Stimulated activated CD4-positive, alpha-beta T cell treated with anti-CD3 and anti-CD28 coated beads, Interleukin-15, amount 100 ng/mL, for 48 hours (primary cell): ENCODE measurements at regions not wholly inside any gene's neighbourhood (a gene's known extent, or its start where the extent isn't known, plus 50 kb on each side); places are given as distances from the start of the nearest gene placed in this dataset.
"Not testable (repeated sequence)": the region's sequence is repeated elsewhere in the genome, so short reads cannot be mapped to it uniquely, and the experiment has no call there.

ENCODE experiments used
- DNase-seq, 2 donors: peaks; one replicate each; pipeline ENCODE4 v3.0.0-alpha.2; 2020; ENCODE audit warnings: low read depth in 2 of 2

DNA sequence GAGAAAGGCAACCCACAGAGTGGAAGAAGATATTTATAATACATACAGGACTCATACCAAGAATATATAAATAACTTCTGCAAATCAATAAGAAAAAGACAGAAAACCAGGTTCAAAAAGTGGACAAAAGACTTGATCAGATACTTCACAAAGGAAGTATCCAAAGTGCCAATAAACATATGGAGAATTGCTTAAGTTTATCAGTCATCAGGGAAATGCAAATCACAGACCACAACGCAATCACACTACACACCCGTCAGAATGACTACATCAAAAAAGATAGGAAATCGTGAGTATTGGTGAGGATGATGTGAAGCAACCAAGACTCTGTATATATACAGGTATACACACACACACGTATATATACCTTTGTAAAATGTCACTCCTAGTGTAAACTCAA, 180.6 kb downstream of the FAM43A start:
- DNase-seq: no peak

DNA sequence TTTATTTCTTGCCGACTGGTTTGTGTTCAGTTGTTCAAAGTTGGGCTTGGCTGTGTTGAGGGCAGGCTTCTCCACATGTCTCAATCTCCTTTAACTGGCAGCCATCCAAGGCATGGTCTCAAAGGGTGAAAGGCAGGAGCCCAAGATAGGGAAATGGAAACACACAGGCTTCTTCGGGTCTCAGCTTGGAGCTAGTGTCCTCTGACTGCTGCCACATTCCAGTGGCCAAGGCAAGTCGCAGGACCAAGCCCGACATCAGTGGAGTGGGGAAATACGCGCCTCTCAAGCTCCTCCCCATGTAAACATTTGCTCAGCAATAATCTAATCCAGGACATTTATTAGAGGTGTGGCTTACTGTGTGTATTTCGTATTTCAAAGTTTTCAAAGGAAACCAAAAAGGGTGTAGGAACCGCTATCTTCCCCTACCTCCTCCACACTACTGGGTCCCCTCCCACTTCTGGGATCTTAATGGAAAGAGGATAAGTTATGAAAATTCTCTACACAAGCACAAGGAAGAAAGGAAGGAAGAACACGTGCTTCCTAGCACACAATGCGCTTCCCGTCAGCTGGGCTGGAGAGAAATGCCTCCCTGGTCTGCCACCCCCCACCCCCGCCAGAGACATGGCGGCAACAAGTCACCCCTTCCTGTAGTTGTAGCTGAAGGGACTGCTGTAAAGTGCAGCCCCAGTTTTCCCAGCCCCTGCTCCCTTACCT, 181.7 kb downstream of the FAM43A start:
- no peak for DNase-seq

GRCh38 chr3:194868831-194869230, 183.1 kb downstream of the FAM43A start:
- no peak for DNase-seq

DNA sequence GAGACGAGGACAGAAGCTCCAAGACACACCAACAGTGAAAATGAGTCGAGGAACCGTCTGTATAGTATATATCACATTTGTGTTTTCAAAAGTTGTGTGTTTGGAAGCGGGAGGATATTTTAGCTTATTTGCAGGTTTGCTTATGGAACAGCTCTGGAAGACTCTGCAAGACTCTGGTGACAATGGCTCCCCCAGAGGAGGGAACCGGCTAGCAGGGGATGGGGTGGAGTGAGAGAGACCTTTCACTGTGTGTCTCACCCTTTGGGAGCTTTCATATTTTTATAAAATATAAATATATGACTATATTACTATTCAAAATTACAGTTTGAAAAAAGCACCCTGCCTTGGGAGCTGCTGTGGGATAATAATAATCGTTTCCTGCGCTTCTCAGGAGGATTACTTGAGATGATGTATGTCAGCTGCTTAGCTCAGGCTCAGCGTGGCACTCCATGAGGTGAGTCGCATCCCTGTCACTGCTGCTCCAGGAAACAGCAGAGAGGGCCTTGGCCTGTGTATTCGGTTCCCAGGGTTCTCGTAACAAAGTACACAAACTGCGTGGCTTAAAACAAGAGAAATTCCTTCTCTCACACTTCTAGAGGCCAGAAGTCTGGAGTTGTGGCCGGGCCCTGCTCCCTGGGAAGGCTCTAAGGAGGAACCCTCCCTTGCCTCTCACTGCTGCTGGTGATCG, 183.9 kb downstream of the FAM43A start:
- no peak for DNase-seq

DNA sequence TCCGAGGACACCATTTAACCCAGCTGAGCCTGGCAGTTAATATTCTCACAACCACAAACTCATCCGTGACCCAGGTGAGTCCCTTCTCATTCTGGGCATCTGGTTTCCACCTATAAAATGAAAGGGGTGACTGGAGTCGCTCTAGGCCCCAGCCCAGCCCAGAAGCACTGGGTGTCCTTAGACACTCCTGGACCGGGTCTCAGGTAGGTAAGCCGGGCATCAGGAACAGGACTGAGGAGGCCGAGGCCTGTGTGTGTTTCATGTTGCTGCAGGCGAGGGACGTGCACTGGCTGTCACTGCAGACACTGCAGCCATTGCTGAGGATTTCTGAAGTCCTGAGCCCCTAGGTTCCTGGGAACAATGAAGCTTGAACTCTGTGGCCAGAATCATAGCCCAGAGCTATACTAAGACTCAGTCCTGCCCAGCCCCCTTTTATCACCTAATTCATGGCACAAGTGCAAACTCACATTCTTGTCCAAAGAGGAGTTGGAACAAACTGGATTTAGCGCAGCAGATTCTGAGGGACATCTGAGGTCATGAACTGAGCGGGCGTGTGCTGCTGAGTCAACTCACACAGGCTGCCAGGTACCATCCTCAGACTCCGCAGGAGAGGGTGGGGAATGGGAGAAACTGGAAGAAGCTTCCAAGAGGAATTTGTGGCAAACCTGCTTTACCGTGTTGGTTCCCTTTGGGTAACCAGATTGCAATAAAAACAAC, 184.9 kb downstream of the FAM43A start:
- DNase-seq: no peak

- DNase-seq: no peak
Measured at GRCh38 chr3:194871143-194871863, 185.6 kb downstream of the FAM43A start.

DNA sequence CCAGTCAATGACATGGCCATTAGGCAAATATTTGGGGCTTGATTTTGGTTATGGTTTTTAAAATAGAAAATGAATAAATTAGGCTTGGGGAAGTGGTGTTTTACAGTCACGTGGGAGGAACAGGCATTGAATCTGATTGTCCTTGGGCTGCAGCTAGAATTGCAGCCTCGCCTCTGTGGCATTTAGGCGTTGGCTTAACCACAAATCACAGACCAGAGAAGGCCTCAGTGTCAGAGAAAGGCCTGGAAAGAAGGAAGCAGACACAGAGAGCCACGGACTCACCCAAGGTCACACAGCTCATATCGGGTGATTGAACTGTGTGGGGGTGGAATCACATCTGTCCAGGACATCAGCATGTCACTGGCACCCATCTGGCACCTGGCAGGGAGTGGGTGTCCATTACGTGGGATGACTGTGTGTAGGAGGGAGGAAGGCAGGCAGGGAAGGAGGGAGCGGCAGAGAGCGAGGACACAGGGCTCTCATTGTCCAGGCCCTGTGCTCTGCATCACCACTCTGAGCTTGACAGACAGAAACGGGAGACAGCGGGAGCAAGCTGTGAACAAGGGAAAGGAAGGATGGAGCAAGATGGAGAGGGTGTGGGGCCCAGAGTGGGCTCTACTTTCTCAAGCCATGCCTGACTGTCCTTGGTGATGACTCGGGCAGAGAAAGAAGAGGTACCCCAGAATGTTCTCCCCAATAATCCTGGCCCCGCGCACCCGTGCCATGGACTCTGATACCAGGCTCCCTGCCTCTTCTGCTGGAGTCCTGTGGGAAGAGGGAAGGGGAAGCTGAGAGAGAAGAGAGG, 186.4 kb downstream of the FAM43A start:
- no peak for DNase-seq

GRCh38 chr3:194872669-194872977, 186.9 kb downstream of the FAM43A start:
- DNase-seq: no peak

- not testable (repeated sequence) for DNase-seq
Measured at GRCh38 chr3:194873474-194873873, 187.8 kb downstream of the FAM43A start.

DNA sequence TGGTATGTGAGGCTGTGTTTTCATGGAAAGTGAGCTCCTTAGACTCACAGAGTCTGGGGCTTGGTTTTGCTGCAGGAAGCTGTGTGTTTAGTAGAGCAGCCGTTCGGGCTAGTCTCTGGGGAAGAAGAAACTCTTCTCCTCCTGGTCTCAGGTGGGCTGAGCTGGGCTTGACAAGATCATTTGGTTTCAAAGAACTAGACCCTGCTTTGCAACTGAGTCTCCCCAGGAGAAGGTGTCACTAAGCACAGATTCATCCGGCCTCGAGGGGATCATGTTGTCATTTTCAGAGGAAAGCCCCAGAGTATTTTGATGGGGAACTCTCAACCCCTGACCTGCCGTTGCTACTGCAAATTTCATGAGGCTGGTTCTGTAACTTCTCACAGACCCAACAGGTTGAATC, 188.5 kb downstream of the FAM43A start:
- no peak for DNase-seq

DNA sequence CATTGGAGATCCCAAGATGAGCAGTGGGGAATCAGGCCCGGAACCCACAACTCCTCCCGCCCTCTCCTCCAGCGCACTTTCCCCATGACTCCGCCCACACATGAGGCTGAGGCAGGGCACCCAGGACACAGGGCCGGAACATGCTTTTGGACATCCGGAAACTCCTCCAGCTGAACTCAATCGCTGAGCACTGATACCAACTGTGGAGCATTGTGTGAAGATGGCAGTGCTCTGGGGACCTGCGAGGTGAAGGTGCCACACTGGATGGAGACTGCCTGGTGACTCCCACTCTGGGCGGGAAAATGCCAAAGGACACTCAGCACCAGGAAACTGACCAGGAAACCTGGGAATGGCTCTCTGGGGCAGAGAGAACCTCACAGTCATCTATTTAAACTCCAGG, 189.1 kb downstream of the FAM43A start:
- DNase-seq: no peak

DNA sequence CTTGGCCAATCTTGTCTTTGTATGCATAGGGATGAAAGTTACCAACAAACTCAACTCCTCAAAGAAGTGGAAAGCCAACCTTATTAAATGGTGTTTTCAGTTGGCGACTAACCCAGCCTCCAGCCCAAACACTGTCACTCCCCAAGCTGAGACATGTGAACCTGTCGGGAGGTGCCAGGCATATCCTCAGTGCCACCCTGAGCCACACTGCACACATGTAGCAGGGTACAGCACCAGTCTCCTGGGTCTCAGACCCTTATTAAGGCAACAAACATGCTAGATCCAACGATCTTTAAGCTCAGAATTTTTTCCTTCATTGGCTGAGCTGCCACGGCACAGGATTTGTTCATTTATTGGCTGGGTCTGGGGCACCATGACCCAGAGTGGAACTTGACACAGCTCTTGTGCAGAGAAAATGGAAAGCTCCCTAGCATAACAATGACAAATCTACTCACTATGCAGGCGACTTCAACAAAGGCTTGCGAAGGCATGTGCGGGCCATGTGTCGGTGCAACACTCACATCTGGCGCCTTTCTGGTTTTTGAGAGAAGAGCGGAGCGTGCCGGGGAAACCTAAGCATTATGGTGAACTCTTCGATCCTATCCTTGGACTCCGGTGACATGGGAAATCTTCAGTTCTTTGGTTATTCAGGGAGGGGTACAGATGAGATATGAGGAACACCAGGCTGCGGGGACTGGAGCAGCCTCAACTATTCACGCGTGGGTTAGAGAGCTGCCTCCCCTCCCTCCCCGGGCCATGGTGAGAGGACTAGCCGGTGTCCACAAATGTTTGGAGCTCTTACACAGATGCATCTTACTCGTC, 190.1 kb downstream of the FAM43A start:
- no peak for DNase-seq

DNA sequence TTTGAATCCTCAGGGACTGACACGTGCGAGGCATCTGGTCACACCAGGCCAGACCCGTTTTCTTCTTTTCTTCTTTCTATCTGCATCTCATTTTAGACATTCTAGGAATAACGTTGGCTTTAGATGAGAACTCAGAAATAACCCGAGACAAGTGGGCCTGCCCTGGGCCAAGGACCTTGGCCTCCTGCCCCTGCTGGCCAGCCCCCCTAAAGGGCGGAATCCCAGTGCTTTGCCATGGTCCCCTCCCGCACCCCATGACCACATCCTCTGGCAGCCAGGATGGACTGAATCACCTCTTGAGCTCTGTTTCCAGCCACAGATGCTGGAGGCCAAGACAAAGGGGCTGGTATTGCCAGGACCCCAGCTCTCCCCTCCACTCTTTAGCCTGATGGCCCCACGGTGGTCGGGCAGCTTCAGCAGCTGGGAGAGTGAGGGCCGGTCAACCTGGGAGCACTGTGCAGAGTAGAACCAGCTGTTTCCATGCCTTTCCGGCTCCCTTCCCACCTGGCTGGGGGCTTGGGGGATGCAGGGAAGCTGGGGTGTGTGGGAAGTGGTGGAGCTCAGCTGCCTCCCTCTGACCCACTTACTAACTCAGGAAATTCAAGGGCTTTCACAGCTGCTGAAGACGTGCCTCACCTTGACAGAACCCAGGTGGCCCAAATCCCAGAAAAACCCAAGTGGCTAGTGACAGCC, 190.9 kb downstream of the FAM43A start:
- DNase-seq: no peak

GRCh38 chr3:194877291-194878119, 191.8 kb downstream of the FAM43A start:
- DNase-seq: no peak

- DNase-seq: no peak
Measured at GRCh38 chr3:194879126-194879877, 193.6 kb downstream of the FAM43A start.

DNA sequence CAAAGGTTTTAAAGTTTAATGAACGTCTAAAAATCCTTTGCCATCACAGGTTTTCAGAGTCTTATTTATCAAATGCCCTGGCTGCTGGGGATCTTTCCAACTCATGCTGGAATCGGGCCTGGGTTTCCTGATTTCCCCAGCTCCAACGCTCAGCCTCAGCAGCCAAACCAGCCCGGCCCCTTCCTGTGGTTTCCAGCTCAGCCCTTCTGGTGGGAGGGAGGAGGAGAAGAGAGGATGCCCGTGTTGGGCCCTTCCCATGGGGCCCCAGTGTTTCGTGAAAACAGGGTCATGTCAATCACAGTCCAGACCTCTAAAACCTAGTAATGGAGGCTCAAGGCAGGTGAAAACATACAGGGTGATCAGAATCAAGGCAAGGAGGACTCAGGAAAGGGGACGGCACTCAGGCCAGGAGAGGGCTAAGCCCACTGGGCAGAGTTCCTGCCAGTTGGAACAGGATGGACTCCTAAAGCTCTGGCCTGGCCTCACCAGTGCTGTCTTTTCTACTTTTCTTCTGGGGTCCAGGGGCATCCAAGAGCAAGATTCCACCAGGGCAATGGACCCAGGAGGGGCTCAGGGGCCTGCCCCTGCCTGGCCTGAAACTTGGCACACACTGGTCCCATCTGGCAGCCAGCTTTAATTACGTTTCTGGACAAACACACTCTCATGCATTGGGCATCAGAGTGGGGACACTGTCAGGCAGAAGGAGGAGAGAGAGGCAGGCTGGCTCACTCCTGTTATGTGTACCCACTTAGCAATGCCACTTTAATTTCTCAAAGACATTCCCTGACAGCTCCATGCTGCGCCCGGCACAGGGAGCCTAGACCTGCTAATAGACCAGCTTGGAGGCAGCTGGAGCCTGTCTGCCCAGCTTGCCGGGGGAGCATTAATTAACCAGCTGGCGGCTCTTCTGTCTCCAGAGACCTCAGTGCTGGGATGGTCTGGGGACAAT, 194.6 kb downstream of the FAM43A start:
- no peak for DNase-seq
